NB4 (cell line): ENCODE measurements at regions not wholly inside any gene's neighbourhood (a gene's known extent, or its start where the extent isn't known, plus 50 kb on each side); places are given as distances from the start of the nearest gene placed in this dataset.

Source experiments
- POLR2A ChIP-seq: IDR thresholded peaks from 2 replicates; pipeline ENCODE4 v1.6.1; 2011; ENCODE audit warnings: mild to moderate bottlenecking; ENCODE audit not compliant: insufficient read length; ENCODE audit errors: extremely low read depth
- TF ChIP-seq, protein P1 (sequence below): IDR thresholded peaks from one replicate; pipeline ENCODE4 v1.5.1; 2012; ENCODE audit warnings: low read depth, low read length
- TF ChIP-seq, protein P2 (sequence below): IDR thresholded peaks from 2 replicates; pipeline ENCODE4 v1.6.1; 2011; ENCODE audit warnings: low read depth, low read length

- TF ChIP-seq, protein P1, sequence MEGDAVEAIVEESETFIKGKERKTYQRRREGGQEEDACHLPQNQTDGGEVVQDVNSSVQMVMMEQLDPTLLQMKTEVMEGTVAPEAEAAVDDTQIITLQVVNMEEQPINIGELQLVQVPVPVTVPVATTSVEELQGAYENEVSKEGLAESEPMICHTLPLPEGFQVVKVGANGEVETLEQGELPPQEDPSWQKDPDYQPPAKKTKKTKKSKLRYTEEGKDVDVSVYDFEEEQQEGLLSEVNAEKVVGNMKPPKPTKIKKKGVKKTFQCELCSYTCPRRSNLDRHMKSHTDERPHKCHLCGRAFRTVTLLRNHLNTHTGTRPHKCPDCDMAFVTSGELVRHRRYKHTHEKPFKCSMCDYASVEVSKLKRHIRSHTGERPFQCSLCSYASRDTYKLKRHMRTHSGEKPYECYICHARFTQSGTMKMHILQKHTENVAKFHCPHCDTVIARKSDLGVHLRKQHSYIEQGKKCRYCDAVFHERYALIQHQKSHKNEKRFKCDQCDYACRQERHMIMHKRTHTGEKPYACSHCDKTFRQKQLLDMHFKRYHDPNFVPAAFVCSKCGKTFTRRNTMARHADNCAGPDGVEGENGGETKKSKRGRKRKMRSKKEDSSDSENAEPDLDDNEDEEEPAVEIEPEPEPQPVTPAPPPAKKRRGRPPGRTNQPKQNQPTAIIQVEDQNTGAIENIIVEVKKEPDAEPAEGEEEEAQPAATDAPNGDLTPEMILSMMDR: no peak
- TF ChIP-seq POLR2A: no peak
- TF ChIP-seq, protein P2, sequence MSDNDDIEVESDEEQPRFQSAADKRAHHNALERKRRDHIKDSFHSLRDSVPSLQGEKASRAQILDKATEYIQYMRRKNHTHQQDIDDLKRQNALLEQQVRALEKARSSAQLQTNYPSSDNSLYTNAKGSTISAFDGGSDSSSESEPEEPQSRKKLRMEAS: no peak
These were observed 57.5 kb upstream of the FN1 start for GRCh38 chr2:215493376-215493775.
